Upper lobe of left lung (tissue), 4 donors: ENCODE measurements at regions not wholly inside any gene's neighbourhood (a gene's known extent, or its start where the extent isn't known, plus 50 kb on each side); places are given as distances from the start of the nearest gene placed in this dataset.
"Not testable (repeated sequence)": the region's sequence is repeated elsewhere in the genome, so short reads cannot be mapped to it uniquely, and the experiment has no call there.

Source experiments
- POLR2A ChIP-seq, 4 donors: fragments of 450-650 bp; IDR thresholded peaks; one replicate each; pipeline ENCODE4 v1.5.1; 2016 to 2017; ENCODE audit warnings: antibody characterized with exemption in 4 of 4, mild to moderate bottlenecking in 2 of 4
- POLR2AphosphoS5 ChIP-seq, 2 donors: sonication (generic); formaldehyde crosslinking; IDR thresholded peaks; one replicate each; pipeline ENCODE4 v1.5.1; 2017; ENCODE audit warnings: antibody characterized with exemption in 2 of 2

GRCh38 chrY:19427191-19427590 lies 317.3 kb downstream of the KDM5D start:
- not testable (repeated sequence) for TF ChIP-seq POLR2AphosphoS5, POLR2A (IDR thresholded peaks at IDR 0.05)
